ENCODE measurements at regions not wholly inside any gene's neighbourhood (a gene's known extent, or its start where the extent isn't known, plus 50 kb on each side); places are given as distances from the start of the nearest gene placed in this dataset.

- Mint-ChIP-seq H3K4me3 (ENCODE audit: low read depth) (no peak overlapping the region), H3K36me3 (ENCODE audit: insufficient read depth) (peaks cover 19% of the 10 kb centered on the region), H3K9me3 (ENCODE audit: low read depth) (peaks cover 7% of the 10 kb centered on the region), H3K4me1 (ENCODE audit: low read depth) (no peaks in the 10 kb centered on the region), H3K27me3 (no peaks in the 10 kb centered on the region), H3K27ac (no peak overlapping the region)
- no peak for DNase-seq (ENCODE audit: low spot score, unreplicated experiment)
- no peak for TF ChIP-seq CTCF (IDR thresholded peaks at IDR 0.05; ENCODE audit: unreplicated experiment)
Measured at GRCh38 chr2:236394571-236394970, 130.4 kb upstream of the ASB18 start.

GRCh38 chr2:236395067-236395466, 130.9 kb upstream of the ASB18 start:
- Mint-ChIP-seq H3K27ac (no peak overlapping the region), H3K4me3 (ENCODE audit: low read depth) (no peak overlapping the region), H3K9me3 (ENCODE audit: low read depth) (peaks cover 2% of the 10 kb centered on the region)

GRCh38 chr2:236396818-236397350, 132.7 kb upstream of the ASB18 start:
- no peak overlapping the region for H3K27ac Mint-ChIP-seq

More at GRCh38 chr2:236395067-236395466, 130.9 kb upstream of the ASB18 start:
- H3K27me3 Mint-ChIP-seq, result no peaks in the 10 kb centered on the region
- no peak for TF ChIP-seq CTCF (IDR thresholded peaks at IDR 0.05; ENCODE audit: unreplicated experiment)
- H3K36me3 Mint-ChIP-seq (ENCODE audit: insufficient read depth), result peaks cover 16% of the 10 kb centered on the region
- DNase-seq (ENCODE audit: low spot score, unreplicated experiment), result no peak
- H3K4me1 Mint-ChIP-seq (ENCODE audit: low read depth), result no peaks in the 10 kb centered on the region

GRCh38 chr2:236397681-236398080, 133.5 kb upstream of the ASB18 start:
- no peaks in the 10 kb centered on the region for H3K9me3 Mint-ChIP-seq (ENCODE audit: low read depth)
- no peaks in the 10 kb centered on the region for H3K4me1 Mint-ChIP-seq (ENCODE audit: low read depth)
- no peak overlapping the region for H3K27ac Mint-ChIP-seq
- H3K4me3 Mint-ChIP-seq (ENCODE audit: low read depth), result no peak overlapping the region
- no peak for DNase-seq (ENCODE audit: low spot score, unreplicated experiment)
- peaks cover 6% of the 10 kb centered on the region for H3K36me3 Mint-ChIP-seq (ENCODE audit: insufficient read depth)
- TF ChIP-seq CTCF (IDR thresholded peaks at IDR 0.05; ENCODE audit: unreplicated experiment), result no peak
- no peaks in the 10 kb centered on the region for H3K27me3 Mint-ChIP-seq

More at GRCh38 chr2:236396818-236397350, 132.7 kb upstream of the ASB18 start:
- no peak overlapping the region for H3K4me3 Mint-ChIP-seq (ENCODE audit: low read depth)
- no peaks in the 10 kb centered on the region for H3K4me1 Mint-ChIP-seq (ENCODE audit: low read depth)
- no peaks in the 10 kb centered on the region for H3K27me3 Mint-ChIP-seq
- no peaks in the 10 kb centered on the region for H3K9me3 Mint-ChIP-seq (ENCODE audit: low read depth)
- no peak for DNase-seq (ENCODE audit: low spot score, unreplicated experiment)
- no peak for TF ChIP-seq CTCF (IDR thresholded peaks at IDR 0.05; ENCODE audit: unreplicated experiment)
- peaks cover 6% of the 10 kb centered on the region for H3K36me3 Mint-ChIP-seq (ENCODE audit: insufficient read depth)

GRCh38 chr2:236399409-236399808, 135.2 kb upstream of the ASB18 start:
- TF ChIP-seq CTCF (IDR thresholded peaks at IDR 0.05; ENCODE audit: unreplicated experiment), result no peak
- no peak overlapping the region for H3K27ac Mint-ChIP-seq
- H3K4me3 Mint-ChIP-seq (ENCODE audit: low read depth), result no peak overlapping the region
- DNase-seq (ENCODE audit: low spot score, unreplicated experiment), result no peak
- H3K36me3 Mint-ChIP-seq (ENCODE audit: insufficient read depth), result peaks cover 6% of the 10 kb centered on the region
- no peaks in the 10 kb centered on the region for H3K27me3 Mint-ChIP-seq
- H3K9me3 Mint-ChIP-seq (ENCODE audit: low read depth), result no peaks in the 10 kb centered on the region
- no peaks in the 10 kb centered on the region for H3K4me1 Mint-ChIP-seq (ENCODE audit: low read depth)
